ENCODE measurements at regions not wholly inside any gene's neighbourhood (a gene's known extent, or its start where the extent isn't known, plus 50 kb on each side); places are given as distances from the start of the nearest gene placed in this dataset.

- no peak for TF ChIP-seq CTCF (IDR thresholded peaks at IDR 0.05; ENCODE audit: low read depth, low read length, poor library complexity, severe bottlenecking)
- TF ChIP-seq EZH2phosphoT487 (IDR thresholded peaks at IDR 0.05; ENCODE audit: borderline replicate concordance, low read length) = no peak
Measured at GRCh38 chr3:23650371-23651140, 155.2 kb upstream of the UBE2E1 start.
